ENCODE measurements at regions not wholly inside any gene's neighbourhood (a gene's known extent, or its start where the extent isn't known, plus 50 kb on each side); places are given as distances from the start of the nearest gene placed in this dataset.

GRCh38 chr2:16584824-16585540 is 80.7 kb downstream of the CYRIA start:
- peaks cover 49% of the 10 kb centered on the region for H3K36me3 Mint-ChIP-seq (ENCODE audit: low read depth)
- H3K27ac Mint-ChIP-seq = peak overlapping the region; percentile 78
- intact Hi-C loops (cut with micrococcal nuclease) = no loop called here
- H3K4me3 Mint-ChIP-seq = no peak overlapping the region
- peaks cover 28% of the 10 kb centered on the region for H3K4me1 Mint-ChIP-seq (ENCODE audit: low read depth)
- no peaks in the 10 kb centered on the region for H3K27me3 Mint-ChIP-seq
- peaks cover 12% of the 10 kb centered on the region for H3K9me3 Mint-ChIP-seq

- Mint-ChIP-seq H3K36me3 (ENCODE audit: low read depth) (peaks cover 49% of the 10 kb centered on the region), H3K9me3 (peaks cover 12% of the 10 kb centered on the region), H3K27ac (peak overlapping the region; percentile 78), H3K27me3 (no peaks in the 10 kb centered on the region), H3K4me1 (ENCODE audit: low read depth) (peaks cover 28% of the 10 kb centered on the region), H3K4me3 (no peak overlapping the region)
- intact Hi-C loops (cut with micrococcal nuclease) = no loop called here
These were observed 81.5 kb downstream of the CYRIA start for GRCh38 chr2:16584084-16584483.

GRCh38 chr2:16581241-16581640 is 84.4 kb downstream of the CYRIA start:
- Mint-ChIP-seq H3K27me3 (no peaks in the 10 kb centered on the region), H3K36me3 (ENCODE audit: low read depth) (peaks cover 45% of the 10 kb centered on the region), H3K4me3 (no peak overlapping the region), H3K4me1 (ENCODE audit: low read depth) (peaks cover 24% of the 10 kb centered on the region), H3K27ac (no peak overlapping the region), H3K9me3 (peaks cover 12% of the 10 kb centered on the region)
- intact Hi-C loops (cut with micrococcal nuclease) = no loop called here

GRCh38 chr2:16578081-16578480 is 87.6 kb downstream of the CYRIA start:
- peaks cover 56% of the 10 kb centered on the region for H3K36me3 Mint-ChIP-seq (ENCODE audit: low read depth)
- peaks cover under 1% of the 10 kb centered on the region for H3K4me1 Mint-ChIP-seq (ENCODE audit: low read depth)
- no peaks in the 10 kb centered on the region for H3K27me3 Mint-ChIP-seq
- no peak overlapping the region for H3K4me3 Mint-ChIP-seq
- intact Hi-C loops (cut with micrococcal nuclease) = no loop called here
- H3K27ac Mint-ChIP-seq = no peak overlapping the region
- peaks cover 16% of the 10 kb centered on the region for H3K9me3 Mint-ChIP-seq

GRCh38 chr2:16570516-16570915 is 95.1 kb downstream of the CYRIA start:
- intact Hi-C loops (cut with micrococcal nuclease) = no loop called here
- H3K4me1 Mint-ChIP-seq (ENCODE audit: low read depth) = peaks cover 6% of the 10 kb centered on the region
- no peak overlapping the region for H3K27ac Mint-ChIP-seq
- no peaks in the 10 kb centered on the region for H3K27me3 Mint-ChIP-seq
- H3K9me3 Mint-ChIP-seq = peaks cover 8% of the 10 kb centered on the region
- peaks cover 64% of the 10 kb centered on the region for H3K36me3 Mint-ChIP-seq (ENCODE audit: low read depth)
- H3K4me3 Mint-ChIP-seq = no peak overlapping the region

- peaks cover 64% of the 10 kb centered on the region for H3K36me3 Mint-ChIP-seq (ENCODE audit: low read depth)
These were observed 96.4 kb downstream of the CYRIA start for GRCh38 chr2:16568998-16569784.

GRCh38 chr2:16566701-16567100 is 98.9 kb downstream of the CYRIA start:
- intact Hi-C loops (cut with micrococcal nuclease) = no loop called here
- Mint-ChIP-seq H3K4me3 (no peak overlapping the region), H3K9me3 (no peaks in the 10 kb centered on the region), H3K36me3 (ENCODE audit: low read depth) (peaks cover 74% of the 10 kb centered on the region), H3K4me1 (ENCODE audit: low read depth) (no peaks in the 10 kb centered on the region), H3K27ac (no peak overlapping the region), H3K27me3 (no peaks in the 10 kb centered on the region)

More at GRCh38 chr2:16568998-16569784, 96.4 kb downstream of the CYRIA start:
- no peak overlapping the region for H3K4me3 Mint-ChIP-seq
- H3K4me1 Mint-ChIP-seq (ENCODE audit: low read depth) = peaks cover 6% of the 10 kb centered on the region
- intact Hi-C loops (cut with micrococcal nuclease) = no loop called here
- no peaks in the 10 kb centered on the region for H3K27me3 Mint-ChIP-seq
- H3K9me3 Mint-ChIP-seq = no peaks in the 10 kb centered on the region
- H3K27ac Mint-ChIP-seq = no peak overlapping the region

- Mint-ChIP-seq H3K9me3 (no peaks in the 10 kb centered on the region), H3K27ac (no peak overlapping the region), H3K36me3 (ENCODE audit: low read depth) (peaks cover 79% of the 10 kb centered on the region), H3K27me3 (no peaks in the 10 kb centered on the region), H3K4me3 (no peak overlapping the region), H3K4me1 (ENCODE audit: low read depth) (no peaks in the 10 kb centered on the region)
- intact Hi-C loops (cut with micrococcal nuclease) = no loop called here
These were observed 100.2 kb downstream of the CYRIA start for GRCh38 chr2:16565481-16565880.

- H3K27me3 Mint-ChIP-seq = no peaks in the 10 kb centered on the region
- H3K9me3 Mint-ChIP-seq = no peaks in the 10 kb centered on the region
- intact Hi-C loops (cut with micrococcal nuclease) = no loop called here
- no peaks in the 10 kb centered on the region for H3K4me1 Mint-ChIP-seq (ENCODE audit: low read depth)
- H3K4me3 Mint-ChIP-seq = no peak overlapping the region
- H3K36me3 Mint-ChIP-seq (ENCODE audit: low read depth) = peaks cover 90% of the 10 kb centered on the region
- no peak overlapping the region for H3K27ac Mint-ChIP-seq
These were observed 104.0 kb downstream of the CYRIA start for GRCh38 chr2:16561676-16562075.

GRCh38 chr2:16561251-16561650 is 104.4 kb downstream of the CYRIA start:
- Mint-ChIP-seq H3K36me3 (ENCODE audit: low read depth) (peaks cover 90% of the 10 kb centered on the region), H3K27ac (no peak overlapping the region), H3K9me3 (no peaks in the 10 kb centered on the region), H3K27me3 (no peaks in the 10 kb centered on the region), H3K4me1 (ENCODE audit: low read depth) (no peaks in the 10 kb centered on the region), H3K4me3 (no peak overlapping the region)
- intact Hi-C loops (cut with micrococcal nuclease) = no loop called here

GRCh38 chr2:16559278-16560067 is 106.2 kb downstream of the CYRIA start:
- peaks cover 93% of the 10 kb centered on the region for H3K36me3 Mint-ChIP-seq (ENCODE audit: low read depth)
- no peak overlapping the region for H3K27ac Mint-ChIP-seq
- intact Hi-C loops (cut with micrococcal nuclease) = loop anchor here (10.0 kb wide), 1 partner anchor 165 kb away; no protein-coding TSS in a partner anchor
- H3K4me1 Mint-ChIP-seq (ENCODE audit: low read depth) = no peaks in the 10 kb centered on the region
- no peaks in the 10 kb centered on the region for H3K9me3 Mint-ChIP-seq
- H3K4me3 Mint-ChIP-seq = no peak overlapping the region
- no peaks in the 10 kb centered on the region for H3K27me3 Mint-ChIP-seq

GRCh38 chr2:16554060-16554583 is 111.5 kb downstream of the CYRIA start:
- H3K27ac Mint-ChIP-seq = no peak overlapping the region
- H3K9me3 Mint-ChIP-seq = no peaks in the 10 kb centered on the region
- H3K4me3 Mint-ChIP-seq = no peak overlapping the region
- no peaks in the 10 kb centered on the region for H3K4me1 Mint-ChIP-seq (ENCODE audit: low read depth)
- H3K27me3 Mint-ChIP-seq = no peaks in the 10 kb centered on the region
- peaks cover 83% of the 10 kb centered on the region for H3K36me3 Mint-ChIP-seq (ENCODE audit: low read depth)
- intact Hi-C loops (cut with micrococcal nuclease) = loop anchor here (10.0 kb wide), 1 partner anchor 171 kb away; no protein-coding TSS in a partner anchor

GRCh38 chr2:16553226-16553625 is 112.4 kb downstream of the CYRIA start:
- no peak overlapping the region for H3K4me3 Mint-ChIP-seq
- intact Hi-C loops (cut with micrococcal nuclease) = loop anchor here (1.0 to 10.0 kb wide), 3 partner anchors 56 to 204 kb away; no protein-coding TSS in a partner anchor
- H3K9me3 Mint-ChIP-seq = no peaks in the 10 kb centered on the region
- H3K27me3 Mint-ChIP-seq = no peaks in the 10 kb centered on the region
- H3K36me3 Mint-ChIP-seq (ENCODE audit: low read depth) = peaks cover 79% of the 10 kb centered on the region
- no peak overlapping the region for H3K27ac Mint-ChIP-seq
- no peaks in the 10 kb centered on the region for H3K4me1 Mint-ChIP-seq (ENCODE audit: low read depth)
